ENCODE measurements at regions not wholly inside any gene's neighbourhood (a gene's known extent, or its start where the extent isn't known, plus 50 kb on each side); places are given as distances from the start of the nearest gene placed in this dataset.
A peak's percentile ranks its signal among the peaks of the same experiment; 100 is the strongest.

DNA sequence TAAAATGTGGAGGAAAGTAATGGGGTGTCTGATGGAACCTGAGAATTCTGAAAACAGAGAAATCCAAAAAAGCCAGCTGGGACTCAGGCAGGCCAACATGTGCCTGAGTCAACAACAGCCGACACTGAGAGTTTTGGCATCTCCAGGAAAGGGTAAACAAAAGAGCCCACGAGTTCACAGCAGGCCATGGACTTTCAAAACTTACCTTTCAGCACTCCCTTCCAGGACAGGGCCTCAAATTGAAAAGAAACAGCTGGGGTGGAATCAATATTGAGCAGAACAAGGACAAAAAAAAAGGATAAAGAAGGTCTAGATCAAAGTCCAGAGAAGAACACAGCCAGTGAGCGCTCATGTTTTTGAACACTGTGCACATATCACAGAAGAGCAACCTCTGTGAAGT lies 735.4 kb upstream of the GRM7 start:
- DNase-seq: no peak

DNA sequence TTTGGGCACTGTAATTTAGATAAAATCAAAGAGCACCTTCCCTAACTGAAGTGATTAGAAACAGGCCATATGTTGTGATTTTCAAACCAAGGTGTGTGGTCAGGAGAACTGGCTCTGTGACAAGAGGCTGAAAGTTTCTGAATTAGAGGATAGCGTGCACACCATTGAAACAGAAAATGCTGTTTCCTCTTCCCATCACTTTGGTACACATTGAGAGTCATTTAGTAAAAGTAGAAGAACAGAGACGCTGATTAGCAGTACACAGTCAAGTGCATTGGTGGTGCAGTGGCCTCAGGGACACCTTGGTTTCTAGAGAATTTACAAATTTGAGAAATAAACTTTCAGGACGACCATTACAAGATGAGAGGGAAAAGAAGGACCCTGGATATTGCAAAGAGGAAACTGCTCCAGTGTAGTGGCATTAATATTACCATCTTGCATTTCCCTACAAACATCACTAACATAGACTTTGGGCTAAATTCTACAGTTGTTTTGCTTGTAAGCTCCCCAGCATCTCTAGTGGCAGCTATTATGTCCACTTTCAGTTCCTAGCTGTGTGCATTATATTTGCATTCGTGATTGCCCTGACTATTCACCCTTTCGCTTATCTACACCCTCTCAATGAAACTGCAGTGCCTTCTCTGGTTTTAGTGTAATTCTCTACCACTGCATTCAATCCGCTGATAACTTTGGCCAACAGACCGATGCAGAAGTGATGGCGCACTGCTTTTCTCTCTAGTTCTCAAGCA lies 728.1 kb upstream of the GRM7 start:
- no peak for DNase-seq

DNA sequence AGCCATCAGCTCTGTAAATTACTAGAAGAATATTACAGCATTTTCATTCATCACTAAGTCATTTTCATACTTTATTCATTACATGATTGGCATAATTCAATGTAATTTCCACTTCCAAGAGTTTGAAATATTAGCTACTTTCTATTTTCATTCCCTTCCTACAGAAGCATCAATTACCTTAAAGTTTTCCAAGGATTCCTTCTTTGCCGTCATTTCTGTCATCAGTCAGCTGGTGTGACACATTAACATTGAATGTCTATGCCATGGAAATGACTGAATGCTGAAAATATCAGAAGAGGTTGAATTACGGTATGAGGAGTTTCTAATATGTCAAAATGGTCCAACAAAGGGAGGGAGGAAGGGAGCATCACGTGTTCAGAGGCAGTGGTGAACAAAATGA lies 718.2 kb upstream of the GRM7 start:
- DNase-seq: no peak

DNA sequence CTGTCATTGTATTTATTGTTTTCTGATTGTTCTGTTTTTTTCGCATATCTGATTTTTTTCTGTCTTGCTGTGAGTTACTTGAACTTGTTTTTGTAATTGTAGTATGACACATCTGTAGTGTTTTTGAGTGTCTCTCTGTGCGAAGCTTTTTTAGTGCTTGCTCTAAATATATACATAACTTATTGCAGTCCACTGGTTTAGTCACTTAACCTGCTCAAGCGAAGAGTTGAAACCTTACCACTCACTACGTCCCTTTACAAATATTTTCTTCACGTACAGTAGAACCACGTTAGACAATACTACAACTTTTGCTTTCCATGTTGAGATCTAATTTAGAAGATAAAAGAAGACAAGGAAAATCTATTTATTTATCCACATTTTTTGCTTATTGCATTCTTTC lies 713.0 kb upstream of the GRM7 start:
- no peak for DNase-seq

DNA sequence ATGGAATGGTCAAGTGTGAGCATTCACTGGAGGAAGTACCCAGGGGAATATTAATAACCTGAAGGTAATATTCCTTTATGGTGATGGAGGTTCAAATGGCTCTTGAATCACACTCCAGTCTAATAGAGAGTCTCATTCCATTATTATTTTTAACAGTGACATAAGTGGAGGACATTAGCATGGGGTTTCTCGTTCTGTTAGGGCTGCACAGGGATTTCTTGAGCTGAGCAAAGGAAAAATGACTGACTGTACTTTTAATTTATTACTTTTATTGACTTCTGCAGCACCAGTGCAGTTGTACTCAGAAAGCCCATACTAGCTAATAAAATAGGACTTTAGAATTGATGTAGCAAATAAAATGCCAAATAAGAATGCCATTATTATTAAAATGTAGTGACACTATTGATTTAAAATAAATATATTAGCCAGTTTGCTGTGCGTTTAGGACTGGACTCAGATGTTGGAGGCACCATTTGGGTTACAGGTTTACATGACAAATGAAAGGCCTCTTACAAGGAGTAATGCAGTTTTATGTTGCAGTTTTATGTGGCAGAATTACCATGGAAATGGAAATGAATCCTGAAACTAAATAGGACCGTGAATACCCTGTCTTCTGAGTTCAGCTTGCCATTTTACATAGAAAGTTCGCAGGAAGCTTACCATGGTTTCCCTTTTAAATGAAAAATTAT lies 705.1 kb upstream of the GRM7 start:
- no peak for DNase-seq

DNA sequence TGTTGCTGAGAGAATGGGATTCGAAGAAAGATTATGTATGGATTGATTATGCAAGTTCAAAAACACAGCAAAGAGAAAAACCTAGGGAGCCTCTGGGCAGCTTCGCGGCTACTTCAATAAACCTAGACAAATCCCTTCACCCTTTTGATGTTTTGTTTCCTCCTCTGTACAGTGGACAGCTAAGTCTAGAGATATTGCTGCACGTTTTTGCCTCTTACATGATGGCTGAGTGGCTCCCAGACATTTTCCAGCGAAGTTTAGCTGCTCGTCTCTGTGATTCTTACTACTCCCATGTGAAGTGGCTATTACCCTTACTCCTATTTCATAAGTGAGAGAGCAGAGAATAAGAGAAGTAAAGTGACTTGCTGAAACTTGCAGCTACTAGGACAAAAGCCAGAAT lies 695.0 kb upstream of the GRM7 start:
- DNase-seq: peak; percentile 24

DNA sequence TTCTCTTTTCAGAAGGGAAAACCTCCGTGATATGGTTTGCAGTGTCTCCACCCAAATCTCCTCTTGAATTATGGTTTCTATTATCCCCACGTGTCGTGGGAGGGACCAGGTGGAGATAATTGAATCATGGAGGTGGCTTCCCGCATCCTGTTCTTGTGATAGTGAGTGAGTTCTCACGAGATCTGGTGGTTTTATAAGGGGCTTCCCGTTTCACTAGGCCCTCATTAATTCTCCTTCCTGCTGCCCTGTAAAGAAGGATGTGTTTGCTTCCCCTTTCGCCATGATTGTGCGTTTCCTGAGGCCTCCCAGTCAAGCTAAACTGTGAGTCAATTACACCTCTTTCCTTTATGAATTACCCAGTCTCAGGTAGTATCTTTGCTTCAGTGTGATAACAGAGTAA lies 692.7 kb upstream of the GRM7 start:
- DNase-seq: no peak

DNA sequence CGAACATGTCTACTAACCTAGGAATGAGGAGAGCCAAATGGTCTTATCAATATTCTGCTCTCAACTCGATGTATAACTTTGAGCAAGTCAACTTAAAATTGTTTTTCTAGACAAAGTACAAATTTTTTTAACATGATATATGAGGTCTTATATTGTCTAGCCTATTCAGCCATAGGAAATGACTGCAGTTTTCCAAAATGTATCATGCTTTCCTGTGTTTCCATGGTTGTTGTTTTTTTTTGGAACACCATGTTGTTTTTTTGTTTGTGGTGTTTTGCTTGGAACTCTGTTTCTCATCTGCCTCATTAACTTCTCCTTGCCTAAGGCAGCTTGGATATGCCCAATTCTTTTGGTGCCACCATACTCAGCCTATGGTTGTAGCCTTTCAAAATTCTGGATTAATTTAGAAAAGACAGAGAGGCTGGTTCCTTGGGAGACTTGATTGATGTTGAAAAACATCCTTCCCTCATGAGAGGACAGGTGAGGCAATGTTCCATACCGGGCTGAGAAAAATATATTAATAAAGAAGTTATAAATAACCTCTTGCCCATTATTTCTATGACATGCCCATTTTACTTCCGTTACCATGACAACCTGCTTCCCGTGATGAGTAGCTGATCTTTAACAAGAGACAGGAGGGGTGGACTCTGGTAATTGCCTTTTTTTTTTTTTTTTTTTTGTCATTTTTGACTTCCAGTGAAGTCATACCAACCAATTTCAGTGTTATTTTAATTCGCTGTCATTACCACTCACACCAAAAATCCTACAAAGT lies 687.9 kb upstream of the GRM7 start:
- no peak for DNase-seq

DNA sequence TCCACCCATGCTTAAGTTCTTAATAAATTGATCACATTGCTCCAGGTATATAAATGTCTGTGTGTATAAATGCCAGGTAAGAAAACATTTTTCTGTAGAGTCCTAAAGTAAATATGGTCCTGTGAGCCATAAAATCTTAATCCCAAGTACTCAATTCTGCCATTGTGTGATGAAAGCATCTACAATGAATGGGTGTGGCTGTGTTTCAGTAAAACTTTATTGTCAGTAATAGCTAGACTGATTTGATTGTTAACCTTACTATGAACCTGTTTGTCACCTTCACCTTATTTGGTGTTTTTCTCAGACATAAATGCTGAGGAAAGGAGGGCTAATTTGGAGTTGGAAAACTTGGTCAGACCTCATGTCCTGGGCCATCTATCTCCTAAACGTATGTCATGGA lies 683.5 kb upstream of the GRM7 start:
- no peak for DNase-seq

DNA sequence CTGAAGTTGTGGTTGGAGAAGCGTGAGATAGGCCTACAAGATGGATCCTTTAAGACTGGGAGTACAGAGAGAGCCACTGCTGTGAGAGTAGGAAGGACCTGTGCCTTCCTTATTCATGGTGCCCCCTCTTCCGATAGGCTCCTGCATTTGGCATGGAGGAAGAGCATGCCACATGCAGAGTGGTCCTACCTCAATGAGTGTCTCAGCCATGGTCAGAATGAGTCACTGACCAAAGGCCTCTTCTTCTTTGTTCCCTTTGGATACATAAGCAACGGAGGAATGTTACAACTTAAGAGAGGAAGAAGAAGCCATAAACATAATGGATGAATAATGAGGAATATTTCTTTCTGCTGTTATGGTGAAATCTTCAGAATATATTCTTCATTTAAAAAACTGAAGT lies 681.2 kb upstream of the GRM7 start:
- no peak for DNase-seq

DNA sequence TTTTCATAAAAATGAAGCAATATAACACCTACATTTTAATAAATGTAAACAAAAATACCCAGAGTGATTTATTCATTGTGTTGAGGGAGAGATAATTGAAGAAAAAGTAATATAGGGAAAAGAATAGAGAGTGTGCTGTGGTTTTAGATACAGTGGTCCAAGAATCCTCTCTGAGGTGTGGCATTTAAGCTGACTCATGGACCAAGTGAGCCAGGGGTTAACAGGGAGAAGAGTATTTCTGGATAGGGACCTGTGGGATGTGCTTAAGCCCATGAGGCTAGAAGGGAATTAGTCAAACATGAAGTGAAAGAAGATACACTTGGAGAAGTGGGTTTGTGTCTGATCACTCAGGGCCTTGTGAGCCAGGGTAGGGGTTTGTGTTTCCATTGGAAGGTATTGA lies 680.7 kb upstream of the GRM7 start:
- DNase-seq: no peak

DNA sequence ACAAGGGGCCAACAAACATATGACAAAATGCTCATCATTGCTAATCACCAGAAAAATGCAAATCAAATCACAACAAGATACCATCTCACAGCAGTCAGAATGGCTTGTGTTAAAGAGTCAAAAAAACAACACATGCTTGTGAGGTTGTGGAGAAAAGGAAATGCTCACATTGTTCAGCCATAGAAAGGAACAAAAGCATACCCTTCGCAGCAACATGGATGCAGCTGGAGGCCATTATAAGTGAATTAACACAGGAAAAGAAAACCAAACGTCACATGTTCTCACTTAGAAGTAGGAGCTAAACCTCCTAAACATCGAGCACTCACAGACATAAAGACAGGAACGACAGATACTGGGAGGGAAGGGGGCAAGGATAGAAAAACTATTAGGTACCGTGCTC lies 678.4 kb upstream of the GRM7 start:
- no peak for DNase-seq

DNA sequence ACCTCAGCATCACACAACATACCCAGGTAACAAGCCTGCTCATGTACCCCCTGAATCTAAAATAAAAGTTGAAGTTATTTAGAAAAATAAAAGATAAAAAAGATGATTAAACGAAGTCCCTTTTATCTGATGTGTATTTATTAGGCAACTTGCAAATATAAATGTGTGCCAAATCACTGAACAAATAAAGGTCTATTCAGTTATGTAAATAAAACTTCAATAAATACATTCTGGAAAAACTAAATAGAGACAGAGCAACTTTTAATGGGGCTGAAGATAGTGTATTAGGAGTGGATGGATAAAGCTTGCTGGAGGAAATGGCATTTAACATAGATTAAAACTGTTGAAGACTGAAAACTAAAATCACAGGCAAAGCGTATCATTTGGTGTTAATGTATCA lies 678.0 kb upstream of the GRM7 start:
- no peak for DNase-seq

DNA sequence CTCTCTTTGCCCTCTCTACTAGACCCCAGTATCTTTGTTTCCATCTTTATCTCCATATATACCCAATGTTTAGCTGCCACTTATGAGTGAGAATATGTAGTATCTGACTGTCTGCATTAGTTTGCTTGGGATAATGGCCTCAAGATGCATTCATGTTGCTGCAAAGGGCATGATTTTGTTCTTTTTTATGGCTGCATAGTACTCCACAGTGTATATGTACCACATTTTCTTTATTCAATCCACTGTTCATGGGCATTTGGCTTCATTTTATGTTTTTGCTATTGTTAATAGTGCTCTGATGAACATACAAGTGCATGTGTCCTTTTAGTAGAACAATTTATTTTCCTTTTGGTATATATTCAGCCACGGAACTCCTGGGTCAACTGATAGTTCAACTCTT lies 671.5 kb upstream of the GRM7 start:
- no peak for DNase-seq

DNA sequence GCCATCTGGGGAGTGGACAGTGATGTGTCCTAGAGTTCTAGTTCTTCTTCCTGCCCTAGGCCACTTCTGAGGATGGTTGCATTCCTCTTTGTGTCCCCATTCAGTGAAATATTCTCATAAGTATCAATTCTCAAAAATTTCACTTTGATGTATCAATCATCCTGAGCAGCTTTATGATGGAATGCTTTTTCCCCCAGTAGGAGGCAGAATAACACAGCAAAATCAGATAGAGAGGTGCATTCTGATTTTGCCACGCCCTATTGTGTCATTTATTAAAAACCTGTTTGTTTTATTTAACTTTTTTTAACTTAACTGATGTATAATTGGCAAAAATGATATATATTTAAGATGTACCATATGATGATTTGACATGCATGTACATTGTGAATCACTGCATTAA lies 656.0 kb upstream of the GRM7 start:
- no peak for DNase-seq

DNA sequence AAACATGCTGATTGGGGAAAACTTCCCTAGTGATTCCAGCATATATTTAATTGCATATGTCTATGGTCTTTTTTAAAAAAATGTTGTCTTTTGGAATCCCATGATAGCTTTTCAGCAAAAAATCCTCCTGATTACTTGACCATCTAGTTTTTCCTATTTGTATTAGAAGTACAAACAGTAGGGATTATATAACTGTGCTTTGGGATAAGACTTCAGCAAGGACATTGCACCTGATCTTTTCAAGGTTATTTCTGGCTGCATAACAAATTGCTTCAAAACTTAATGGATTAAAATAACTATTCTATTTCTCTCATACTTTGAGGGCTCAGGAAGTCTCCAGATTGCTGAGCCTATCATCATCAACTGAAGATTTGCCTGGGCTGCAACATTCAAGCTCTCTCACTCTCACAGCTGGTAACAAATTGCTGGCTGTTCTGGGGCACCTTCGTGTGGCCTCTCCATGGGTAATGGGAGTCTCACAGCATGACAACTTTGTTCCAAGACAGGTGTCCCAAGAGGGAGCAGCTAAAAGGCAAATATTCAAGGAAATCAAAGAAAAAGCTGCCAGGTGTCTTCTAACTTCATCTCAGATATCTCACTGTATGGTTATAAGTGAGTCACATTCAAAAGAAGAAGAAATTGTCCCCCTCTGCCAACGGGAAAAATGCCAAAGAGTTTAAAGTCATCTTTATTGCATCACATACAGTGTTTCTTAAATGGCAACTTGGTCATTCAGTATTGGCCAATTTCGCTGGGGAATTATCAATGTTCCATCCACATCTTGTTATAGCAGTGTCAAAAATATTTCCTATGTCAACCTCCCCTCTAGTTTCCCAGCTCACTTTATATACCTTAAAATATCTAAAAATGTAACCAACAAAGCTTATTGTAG lies 644.5 kb upstream of the GRM7 start:
- DNase-seq: no peak

DNA sequence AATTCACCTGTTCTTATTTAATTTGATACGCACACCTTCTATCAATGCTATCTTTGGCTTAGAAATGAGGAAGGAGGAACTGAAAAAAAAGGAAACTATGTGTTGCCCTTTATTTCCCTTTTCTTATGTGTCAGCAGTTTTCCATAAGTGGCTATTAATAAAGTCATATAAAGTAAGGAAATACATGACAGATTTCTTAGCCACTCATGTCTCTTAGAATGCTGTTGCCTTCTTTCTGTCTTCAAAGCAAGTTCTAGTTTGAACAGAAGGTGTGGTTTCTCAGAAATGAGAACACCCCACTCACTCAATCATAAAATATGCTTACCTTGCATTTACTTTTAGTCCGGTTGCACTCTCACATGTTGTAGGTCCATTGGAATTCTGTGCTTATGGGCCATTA lies 640.5 kb upstream of the GRM7 start:
- DNase-seq: no peak

DNA sequence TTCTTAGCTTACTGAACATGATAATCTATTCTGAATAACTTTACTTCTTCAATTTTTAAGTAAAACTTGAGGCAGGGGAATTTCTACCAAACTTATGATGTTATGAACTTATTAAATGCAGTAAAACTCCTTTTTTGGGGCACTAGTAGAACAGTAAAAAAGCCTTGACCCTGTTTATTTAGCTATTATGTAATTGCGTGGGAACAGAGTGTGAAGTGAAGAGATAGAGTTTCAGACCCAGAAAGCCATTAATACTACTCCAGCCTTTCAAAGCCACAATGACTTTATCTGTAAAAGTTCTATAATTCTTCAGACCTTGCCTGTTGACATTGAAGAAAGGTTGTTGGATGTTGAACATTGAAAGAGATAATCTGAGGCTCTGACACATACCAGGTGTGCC lies 638.8 kb upstream of the GRM7 start:
- no peak for DNase-seq

DNA sequence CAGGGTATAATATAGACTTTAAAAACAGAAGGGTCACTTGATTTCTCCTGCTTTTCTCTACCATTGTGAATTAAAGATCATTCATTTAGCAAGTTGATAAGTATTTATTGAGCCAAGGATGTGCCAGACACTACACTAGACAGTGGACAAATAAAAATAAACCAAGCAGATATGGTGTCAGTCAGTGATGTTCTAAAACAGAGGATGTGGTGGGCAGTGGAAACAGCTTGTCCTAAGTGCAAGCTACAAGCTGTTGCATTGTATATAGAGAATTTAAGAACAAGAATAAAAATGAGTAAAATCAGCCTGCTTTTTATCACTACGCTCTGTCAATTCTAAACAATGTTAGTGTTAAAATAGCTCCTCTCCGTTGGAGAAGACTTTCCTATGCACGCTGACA lies 637.3 kb upstream of the GRM7 start:
- DNase-seq: no peak

DNA sequence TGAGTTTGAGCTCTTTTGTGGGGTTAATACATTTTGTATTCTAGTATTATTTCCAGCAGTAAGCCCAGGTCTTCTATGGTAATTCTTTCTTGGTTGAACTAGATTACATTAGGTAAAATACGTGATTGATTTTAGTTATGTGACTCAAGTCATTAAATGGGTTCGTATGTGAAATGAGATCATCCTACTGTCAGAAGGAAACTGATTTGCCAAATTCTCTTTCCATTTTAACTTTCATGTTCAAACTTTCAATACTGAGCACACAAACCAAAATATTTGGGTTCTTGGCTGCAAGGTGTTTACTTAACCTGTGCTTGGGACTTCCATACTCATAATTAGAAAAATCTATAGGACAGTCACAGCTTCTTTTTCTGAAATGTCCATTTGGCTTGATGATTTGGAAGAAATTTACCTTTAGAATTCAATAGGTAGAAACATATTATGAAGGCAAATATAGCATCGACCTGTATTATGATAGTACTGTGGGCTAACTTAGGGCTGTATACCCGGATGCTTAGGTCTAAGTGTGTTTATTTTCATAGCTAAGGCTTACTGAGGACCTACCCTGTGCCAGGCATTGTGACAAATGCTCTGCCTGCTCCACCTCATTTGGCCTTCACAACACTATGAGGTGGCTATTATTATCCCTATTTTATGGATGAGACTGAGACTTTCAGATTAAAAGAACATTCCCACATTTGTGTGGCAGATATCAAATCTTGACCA lies 631.8 kb upstream of the GRM7 start:
- no peak for DNase-seq

DNA sequence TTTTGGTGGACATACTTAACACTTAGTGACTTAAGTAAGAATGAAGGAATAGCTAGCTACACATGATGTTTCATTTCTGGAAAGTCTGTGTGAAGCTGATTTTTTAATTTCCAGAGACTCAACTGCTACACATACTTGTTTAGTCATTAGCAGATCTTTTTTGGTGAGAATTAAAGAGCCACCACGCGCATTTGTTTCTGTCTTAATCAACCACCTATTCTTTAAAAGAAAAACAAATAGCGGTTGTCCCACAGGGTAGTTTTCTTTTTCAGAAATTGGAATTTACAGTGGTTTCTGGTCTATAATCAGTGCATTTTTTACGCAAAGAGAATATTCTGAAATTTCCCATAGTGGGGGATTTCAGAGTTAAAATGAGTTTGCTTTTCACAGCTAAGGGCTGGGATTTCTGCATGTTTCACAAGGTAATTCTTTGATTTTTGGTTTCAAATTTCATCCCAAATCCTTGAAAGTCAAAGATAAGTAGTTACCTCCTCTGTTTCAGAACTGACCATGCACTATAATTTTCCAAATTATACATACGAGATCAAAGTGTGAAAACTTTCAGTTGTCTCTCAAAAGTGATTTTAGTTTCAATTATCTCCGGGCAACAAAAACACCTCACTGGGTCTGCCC lies 631.0 kb upstream of the GRM7 start:
- DNase-seq: no peak

DNA sequence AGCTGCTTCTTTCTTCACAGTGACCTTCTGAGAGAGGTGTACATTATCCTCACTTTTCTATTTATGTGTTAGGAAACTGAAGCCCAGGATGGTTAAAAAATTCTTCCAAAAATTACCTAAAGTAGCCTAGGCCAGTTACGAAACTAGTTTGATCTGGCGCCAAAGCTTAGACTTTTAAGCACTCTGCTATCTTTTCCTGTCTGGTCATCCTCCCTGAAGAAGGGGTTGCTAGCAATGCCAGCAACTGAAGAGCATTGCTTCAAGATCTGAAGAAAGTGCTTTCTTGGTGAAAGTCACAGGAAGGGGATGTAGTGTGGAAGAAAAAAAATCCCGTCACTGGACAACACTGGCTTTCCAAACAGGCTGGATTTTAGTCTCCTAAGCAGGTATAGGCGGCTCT lies 618.8 kb upstream of the GRM7 start:
- DNase-seq: no peak
